ENCODE measurements at regions not wholly inside any gene's neighbourhood (a gene's known extent, or its start where the extent isn't known, plus 50 kb on each side); places are given as distances from the start of the nearest gene placed in this dataset.

DNA sequence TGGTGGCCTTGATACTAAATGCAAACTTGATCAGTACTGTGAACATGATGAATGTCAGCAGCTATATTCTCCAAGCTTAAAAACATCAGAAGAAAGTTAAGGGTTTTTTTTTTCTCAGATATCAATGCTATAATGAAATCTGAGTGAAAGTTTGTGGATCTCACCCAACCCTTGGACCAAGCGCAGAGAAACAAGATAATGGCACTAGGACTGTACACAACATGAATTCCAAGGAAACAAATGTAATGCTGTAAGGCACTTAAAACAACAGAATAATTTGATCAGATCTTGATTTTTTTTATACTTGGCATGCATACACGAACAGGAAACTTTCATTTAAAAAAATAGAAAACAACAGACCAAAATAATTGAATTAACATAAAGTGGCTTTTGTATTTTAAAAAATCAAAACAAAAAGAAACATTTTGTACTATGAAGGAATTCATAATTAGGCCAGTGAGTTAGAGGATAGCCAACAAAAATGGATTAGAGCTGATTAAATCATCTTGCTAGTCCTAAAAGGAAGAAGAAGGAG, 1154.0 kb upstream of the EYS start:
- no peak for DNase-seq

DNA sequence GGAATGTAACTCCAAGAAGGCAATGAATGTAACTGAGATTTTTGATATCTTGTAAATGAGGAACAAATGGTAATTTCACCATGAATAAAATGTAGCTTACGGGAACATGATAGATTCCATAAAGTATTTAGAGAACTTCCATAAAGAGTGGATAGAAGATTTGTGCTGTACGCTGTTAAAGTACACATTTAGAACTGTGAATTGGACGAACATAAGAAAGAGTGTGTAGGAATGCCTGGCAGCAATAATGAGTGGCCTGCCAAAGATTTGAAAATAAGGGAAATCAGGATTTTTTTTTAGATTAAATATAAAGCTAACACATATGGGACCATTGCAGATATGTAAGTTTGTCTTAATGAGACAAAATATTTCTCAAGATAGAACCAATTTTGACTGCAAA, 1153.3 kb upstream of the EYS start:
- DNase-seq = no peak

DNA sequence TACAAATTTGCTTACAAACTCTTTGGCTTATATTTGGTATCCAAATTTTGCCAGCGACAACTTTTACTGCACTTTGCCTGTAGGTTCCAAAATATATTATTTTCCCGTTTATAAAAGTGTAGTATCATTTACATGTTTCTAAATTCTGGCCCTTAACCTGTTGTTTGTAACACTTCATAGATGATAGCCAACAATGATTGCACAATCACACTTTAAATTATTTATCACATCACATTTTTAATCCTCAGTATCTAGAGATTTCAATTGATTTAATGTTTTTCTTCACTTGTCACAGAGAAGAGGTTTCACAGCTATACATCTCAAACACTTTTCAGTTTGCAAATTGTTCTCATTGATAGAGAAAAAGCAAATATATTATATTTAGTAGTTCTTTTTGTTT, 1151.2 kb upstream of the EYS start:
- no peak for DNase-seq

DNA sequence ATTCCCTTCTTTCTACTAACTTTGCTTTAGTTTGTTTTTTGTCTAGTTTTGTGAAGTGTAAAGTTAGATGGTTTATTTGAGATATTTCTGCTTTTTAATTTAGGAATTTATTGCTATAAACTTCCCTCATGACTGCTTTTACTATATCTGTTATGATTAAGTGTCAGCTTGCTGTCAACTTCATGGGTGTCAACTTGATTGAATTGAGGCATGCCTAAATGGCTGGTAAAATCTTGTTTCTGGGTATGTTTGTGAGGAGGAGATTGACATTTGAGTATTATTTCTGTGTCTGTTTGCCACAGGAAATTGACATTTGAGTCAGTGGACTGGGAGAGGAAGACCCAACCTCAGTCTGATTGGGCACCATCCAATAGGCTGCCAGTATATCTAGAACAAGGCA, 1147.0 kb upstream of the EYS start:
- no peak for DNase-seq

DNA sequence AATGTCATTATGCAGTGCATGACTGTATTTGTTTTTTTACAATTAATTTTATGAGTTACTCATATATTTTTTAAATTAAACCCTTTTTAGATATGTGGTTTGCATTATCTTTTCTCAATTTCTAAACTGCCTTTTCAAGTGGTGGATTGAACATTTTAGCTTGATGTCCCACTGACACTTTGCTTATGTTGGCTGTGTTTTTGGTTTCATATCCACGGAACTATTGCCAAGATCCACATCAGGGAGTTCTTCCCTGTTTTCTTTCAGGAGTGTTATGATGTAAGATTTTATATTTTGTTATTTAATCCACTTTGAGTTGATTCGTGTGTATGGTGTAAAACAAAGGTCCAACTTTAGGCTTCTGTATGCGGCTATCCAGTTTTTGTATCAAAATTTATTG, 1144.9 kb upstream of the EYS start:
- no peak for DNase-seq

DNA sequence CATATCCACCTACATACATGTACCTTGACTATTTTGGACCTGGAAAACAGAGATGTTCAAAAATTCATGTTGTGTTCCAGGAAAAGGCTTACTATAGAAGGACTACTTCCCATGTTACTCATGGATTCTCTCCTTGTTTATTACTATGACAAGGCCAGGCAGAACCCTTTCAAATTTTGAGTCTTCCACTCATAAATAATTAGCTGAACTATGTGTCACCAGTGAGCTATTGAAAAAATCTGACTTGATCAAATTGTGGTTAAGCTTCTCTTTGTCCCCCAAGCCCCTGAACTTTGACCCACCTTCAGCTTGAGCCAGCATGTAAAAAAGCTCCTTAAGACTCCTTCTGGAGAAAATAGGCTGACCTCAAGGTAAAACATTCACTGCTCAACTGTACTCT, 1142.8 kb upstream of the EYS start:
- no peak for DNase-seq

DNA sequence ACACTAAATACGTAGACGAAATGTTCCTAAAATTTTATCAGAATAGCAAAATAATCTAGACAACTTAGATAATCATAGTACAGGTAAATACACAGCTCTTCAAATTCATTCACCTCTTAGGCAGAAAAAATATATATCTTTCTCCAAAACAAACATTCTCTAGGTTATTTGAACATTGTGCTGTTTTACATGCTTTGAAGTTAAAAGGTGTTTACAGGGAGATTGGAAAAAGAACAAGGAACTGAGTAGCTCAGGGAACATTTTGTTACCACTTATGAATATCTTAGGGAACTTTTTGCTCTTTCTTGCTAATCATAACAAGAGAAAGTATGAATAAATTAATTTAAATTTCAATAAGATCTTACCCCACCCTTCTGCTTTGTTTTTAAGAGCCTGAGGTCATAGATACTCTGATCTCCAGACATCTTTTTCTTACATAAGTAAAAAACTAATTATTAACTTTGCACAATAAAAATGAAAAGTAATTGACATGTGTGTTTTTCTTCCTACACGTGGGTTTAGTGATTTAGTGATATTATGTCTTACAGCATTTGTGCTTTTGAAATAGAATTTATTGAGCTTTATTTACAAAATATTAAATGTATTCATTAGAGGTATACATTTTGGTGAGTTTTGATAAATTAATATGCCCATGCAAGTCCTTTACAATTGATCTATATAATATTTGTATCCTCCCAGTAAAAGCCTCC, 1141.4 kb upstream of the EYS start:
- DNase-seq = no peak

DNA sequence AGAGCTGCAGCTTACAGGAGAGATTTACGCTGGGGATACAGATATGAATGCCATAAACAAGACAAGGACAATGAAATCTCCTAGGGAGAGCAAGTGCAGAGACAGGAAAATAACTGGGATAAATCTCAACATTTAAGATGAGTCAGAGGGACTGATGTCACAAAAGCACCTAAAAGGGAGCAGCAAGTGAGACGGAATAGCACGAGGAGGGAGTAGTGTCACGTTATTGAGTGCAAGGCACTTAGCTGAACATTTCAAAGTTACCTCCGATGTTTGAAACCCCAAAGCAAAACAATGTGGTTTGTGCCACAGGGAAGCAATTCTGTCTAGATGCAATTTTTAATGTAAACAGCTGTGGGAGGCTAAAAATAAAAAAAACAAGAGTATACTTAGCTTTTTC, 1131.7 kb upstream of the EYS start:
- no peak for DNase-seq

DNA sequence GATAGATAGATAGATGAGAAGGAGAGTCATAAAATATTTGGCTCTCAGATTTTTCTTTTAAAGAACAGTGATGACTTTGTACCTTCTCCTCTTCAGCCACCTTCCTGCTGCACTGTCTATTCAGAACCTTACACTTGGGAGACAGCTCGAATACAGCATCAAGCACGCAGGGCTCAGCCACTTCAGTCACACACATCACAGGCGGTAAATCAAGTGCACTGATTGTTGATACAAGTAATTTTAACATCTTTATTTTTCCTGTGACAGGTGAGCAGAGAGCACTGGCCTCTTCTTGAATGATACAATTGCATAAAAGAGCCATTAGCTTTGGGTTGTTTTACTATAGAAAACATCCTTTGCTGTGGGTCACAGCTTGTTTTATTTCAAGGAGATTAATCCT, 1118.5 kb upstream of the EYS start:
- DNase-seq = no peak

DNA sequence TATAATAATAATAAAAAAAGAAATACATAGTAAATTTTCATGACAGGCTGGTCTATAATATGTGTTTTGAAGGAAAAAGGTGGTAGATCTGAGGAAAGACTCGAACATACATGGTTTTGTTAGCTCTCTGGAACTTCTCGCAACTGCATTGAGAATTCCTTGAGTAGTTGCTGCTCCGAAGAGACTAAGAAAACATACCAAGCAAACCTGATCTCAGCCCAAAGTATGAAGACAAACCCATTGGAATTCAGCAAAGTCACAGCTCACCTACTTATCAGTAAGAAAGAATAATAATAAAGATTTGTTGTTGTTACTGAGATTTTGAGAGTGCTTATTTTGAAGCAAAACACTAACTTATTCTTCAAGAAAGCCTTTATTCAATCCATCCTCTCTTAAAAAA, 1107.1 kb upstream of the EYS start:
- DNase-seq = no peak

DNA sequence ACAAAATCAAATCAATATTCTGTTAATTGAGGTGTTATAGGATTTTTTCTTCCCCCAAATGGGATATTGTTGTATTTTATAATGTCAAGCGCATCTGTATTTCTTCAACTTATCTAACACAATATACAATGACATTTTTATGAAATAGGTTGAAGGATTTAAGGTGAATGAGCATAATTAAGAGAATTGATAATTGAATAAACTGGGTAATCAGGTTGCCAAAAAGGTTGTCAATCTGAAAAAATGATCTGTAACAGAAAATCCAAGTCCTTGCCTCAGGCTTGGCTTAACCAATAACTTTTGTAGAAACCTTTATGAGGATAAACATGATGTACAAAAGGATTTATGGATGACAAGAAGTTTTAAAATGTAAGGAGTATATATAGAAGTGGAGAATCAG, 1101.7 kb upstream of the EYS start:
- DNase-seq = no peak

DNA sequence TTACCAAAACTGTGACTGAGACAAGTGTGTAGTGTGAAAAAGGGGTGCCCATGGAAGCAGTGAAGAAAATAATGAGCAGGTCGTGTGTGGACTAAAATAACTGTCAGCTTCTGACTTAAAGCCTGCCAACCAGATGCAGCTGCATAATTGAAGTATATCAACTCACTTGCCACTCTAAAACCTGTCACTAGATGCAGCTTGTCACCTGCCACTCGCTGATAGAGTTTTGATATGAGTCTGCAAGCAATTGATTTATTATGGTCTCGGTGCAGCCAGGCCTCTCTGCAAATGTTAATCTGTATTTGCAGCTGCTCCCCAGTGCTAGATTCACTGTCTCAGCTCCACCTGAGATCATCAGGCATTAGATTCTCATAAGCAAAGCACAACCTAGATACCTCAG, 1090.0 kb upstream of the EYS start:
- no peak for DNase-seq

DNA sequence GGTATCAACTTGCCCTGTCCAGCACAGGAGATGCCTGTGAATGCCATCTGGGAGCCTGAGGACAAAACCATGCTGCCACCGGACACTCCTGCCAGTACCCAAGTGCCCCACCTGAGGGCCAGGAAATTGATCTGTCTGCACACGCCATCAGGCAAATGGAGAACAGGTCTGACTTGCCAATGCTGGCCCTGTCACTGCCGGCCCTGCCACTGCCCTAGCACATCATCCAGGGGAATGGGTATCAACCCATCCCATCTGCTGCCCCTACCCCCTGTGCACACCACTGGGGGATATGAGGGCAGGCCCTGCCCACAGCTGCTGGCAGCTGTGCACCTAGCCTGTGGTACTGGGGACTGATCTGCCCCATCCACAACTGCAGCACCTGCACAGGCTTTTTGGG, 1081.6 kb upstream of the EYS start:
- no peak for DNase-seq

DNA sequence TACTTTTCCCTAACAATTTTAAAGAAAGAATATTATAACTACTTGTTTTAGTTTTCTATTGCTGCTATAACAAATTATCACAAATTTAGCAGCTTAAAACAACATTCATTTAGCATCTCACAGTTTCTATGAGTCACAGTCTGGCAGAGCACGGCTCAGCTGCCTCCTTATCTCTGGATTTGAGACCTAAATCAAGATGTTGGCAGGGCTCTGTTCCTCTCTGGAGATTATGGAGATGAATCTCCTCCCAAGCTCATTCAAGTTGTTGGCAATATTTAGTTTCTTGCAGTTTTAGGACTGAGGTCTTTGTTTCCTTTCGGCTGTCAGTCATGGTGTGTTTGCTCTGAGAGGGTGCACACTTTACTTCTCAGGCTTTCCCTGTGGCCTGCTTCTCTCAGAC, 1065.8 kb upstream of the EYS start:
- no peak for DNase-seq

DNA sequence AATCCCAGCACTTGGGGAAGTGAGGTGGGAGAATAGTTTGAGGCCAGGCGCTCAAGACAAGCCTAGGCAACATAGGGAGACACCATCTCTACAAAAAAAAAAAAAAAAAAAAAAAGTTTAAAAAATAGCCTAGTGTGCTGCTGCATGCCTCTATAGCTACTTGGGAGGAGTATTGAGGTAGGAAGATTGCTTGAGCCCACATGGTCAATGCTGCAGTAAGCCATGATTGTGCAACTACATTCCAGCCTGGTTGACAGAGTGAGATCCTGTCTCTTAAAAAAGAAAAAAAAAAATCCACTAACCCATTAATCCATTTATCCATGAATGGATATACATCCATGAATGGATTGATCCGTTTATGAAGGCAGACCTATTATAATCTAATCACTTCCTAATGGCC, 1064.6 kb upstream of the EYS start:
- DNase-seq = no peak

DNA sequence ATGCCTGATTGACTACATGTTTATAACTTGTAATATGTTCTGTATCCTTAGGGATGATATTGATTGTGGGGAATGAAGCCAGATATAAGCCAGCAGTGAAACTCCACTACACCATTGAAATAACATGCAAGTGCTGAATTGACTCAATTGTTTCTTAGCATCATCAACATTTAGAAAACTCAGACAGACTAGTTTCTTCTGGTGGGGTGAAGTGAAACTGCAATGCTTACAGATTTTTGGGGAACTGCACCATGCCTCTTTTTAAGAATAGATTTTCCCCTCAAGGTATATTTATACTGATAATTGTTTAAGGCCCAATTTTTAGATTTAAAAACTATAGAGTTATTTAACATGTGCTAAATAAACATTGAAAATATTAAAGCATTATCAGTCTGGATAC, 1044.6 kb upstream of the EYS start:
- DNase-seq = no peak

DNA sequence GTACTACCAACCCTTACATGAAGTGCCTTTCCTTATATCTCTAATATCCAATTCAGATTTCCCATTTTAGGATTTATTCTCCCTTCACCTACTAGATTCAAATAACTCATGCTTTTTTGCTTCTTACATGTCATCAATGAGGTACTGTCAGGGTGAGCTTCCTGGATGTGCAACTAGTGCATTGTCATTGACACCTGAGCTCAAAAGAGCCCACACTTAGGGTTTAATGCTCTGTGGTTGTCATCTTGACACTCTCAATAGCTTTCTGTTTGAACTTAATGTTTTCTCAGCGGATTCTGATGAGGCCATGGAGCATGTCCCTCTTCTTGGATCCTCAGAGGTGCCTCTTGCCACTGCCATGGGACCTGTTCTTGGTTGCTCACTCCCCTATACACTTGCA, 1033.3 kb upstream of the EYS start:
- no peak for DNase-seq

DNA sequence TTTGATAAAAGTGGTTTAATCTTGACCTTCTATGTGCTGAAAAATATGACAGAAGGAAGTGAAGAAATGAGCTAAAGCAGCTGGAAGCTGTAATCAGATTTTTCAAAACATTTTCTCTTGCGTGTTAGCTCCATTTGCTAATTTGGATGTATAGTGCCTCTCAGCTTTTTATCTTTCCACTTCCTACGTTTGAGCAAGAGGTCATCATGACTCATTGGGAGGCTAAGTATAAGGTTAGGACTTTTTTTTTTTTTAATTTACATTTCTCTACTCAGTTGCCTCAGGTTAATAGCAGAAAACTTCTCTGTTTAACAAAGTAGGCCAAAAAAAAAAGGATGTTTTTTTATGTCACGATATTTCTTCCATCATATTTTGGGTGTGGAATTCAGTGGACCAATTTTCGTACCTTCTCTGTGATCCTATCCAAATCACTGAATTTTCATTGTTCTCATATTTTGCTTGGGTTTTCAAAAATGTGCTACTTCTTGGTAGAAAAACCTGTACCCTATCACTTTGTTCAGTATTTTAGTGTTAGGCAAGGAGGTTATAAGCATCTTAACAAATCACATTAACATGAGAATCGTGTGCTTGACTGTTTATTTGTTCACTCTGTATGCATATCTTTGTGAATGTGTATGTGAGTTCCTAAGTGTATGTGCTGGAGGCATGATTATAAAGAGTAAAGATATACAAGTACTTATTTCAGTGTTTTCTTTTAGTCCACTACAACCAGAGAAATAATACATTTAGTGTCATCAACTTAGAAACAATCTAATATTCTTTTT, 1028.3 kb upstream of the EYS start:
- no peak for DNase-seq

DNA sequence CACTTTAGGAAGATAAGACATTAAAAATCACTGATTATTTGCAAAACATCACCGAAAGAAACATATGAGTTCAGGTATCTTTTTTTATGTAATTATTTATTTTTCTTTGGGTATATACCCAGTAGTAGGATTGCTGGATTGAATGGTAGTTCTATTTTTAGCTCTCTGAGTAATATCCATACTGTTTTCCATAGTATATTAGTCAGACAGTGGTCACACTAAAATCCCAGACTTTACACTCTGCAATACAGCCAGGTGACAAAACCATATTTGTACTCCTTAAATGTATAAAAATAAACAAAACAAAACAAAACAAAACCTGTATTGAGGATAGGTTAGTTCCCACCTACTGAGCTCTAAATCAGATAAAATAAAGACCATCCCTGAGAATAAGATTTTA, 1024.3 kb upstream of the EYS start:
- DNase-seq = no peak

DNA sequence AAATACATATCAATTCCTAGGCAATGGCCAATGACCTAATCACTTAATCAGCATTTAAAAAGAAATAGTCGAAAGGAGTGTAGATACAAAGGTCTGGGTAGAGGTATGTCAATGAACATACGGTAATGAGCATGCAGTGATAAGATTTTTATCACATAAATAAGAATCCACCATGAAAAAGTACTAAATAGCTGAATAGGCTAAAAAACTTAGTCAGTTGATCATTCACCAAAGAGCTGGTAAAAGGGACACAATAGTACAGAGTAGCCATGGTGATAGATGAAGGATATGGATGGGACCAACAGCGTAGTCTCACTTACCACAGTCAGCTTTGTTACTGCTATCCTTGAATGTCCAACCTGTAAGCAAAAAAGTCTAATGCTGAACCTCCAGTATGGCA, 1018.6 kb upstream of the EYS start:
- DNase-seq = no peak

DNA sequence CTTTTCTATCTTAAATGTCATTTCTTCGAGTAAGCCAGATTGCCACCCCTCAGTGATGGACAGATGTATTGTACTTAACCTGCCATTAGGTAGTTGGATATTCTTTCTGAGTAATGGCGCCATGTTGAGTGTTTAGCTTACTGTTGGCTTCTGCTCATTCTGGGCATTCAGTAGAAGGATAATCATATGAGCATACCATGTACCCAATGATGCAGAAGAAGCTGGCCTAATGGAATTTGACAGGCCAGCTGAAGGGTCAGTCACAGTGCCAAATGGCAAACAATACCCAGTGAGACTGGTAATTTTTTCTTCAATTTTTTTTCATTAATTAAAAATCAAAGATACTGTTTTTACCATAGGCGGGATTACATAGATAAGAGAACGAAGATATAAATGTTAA, 1010.8 kb upstream of the EYS start:
- no peak for DNase-seq

DNA sequence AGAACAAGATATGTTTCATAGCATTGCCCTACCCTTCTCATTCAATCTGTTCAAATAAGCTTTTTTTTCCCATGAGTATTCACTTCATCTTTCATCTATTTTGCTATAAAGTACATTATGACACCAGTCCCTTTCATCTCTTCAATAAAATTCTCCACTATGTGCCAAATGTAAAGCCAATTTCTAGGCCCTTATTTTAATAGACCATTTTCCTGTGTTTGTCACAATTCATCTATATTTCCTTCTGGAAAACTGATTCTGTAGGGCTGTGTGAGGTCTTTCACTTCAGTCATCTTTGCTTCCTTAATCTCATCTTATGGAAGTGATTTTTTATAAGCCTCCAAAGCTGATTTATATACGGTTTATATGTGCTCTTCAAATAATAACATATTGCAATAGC, 992.4 kb upstream of the EYS start:
- DNase-seq = no peak

DNA sequence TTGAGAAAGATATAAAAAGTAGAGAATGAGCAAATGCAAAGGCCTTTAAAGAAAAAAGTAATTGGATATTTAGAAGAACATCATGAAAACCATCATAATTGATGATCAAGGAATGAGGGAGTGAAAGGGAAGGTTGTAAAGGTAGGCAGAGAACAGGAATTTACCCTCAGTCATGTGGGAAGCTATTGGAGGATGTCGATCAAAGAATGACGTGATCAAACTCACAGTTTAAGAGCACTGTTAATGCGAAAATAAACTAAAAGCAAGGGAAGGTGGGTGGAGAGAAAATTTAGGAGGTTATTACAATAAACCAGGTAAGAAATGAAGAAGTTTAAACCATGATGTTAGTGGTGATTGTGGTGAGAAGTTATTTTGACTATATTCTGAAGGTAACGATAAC, 982.6 kb upstream of the EYS start:
- DNase-seq = no peak

DNA sequence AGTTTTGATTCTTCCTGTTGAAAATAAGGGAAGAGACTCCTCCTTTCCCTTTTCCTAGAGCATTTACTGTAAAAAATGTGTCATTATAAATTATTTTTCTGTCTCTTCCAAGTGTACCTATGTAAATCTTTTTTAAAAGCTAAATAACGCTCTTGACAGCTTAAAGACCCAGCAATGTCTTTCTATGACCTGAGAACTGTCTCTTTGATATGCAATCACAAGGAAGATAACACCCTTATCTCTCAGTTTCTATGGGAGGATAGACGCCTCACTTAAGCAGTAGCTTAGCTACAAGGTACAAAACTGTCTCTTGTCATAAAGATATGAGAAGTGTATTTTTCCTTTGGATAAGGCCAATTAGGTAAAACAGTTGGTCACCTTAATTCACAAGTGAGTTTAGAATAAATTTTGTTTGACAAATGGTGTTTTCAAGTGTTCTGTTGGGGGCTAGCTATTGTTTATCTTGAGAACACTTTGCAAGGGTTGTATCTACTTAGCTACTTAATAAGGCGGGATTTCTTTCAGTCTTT, 980.6 kb upstream of the EYS start:
- DNase-seq = no peak

DNA sequence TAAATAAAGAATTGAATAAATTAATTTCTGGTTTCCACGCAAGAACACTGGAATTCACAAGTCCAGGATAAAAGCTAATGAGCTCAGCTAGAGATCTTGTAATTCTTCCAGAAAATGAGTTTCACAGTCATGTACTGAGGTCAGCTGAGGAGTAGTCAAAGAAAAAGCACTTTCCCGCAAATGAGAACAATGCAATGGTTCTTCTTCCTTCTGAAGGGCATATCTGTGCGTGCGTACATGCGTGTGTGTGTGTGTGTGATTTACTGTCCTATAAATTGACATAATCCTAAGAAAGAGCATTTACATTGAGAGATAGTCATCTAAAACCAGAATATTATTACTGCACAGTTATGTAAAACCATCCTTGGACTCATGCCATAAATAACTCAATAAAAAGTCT, 968.9 kb upstream of the EYS start:
- DNase-seq = no peak
